GM12878 (cell line): ENCODE measurements at regions not wholly inside any gene's neighbourhood (a gene's known extent, or its start where the extent isn't known, plus 50 kb on each side); places are given as distances from the start of the nearest gene placed in this dataset.

Experiments used
- ATAC-seq: fragments of 200-7000 bp; cut with Tn5 transposase; 3 replicates; pipeline ENCODE4 v1.9.1; 2020; ENCODE audit warnings: mild to moderate bottlenecking, moderate library complexity
- BruUV-seq: library from RNA; stranded (reverse); fragments of 400-500 nt; replicated peaks from 2 replicates; lab custom pipeline; 2021; lab: Mats Ljungman, UMichigan
- CTCF ChIA-PET: fragments of 300-600 bp; sonication (Branson Sonifier 250); formaldehyde crosslinking; extraction: SDS; loops from one replicate; lab custom pipeline; 2021; ENCODE audit warnings: inconsistent platforms; lab: Yijun Ruan, JAX
- POLR2A ChIA-PET: fragments of 350-600 bp; formaldehyde crosslinking; extraction: SDS; loops from one replicate; lab custom pipeline; 2021; ENCODE audit warnings: inconsistent platforms; lab: Charles Lee
- RAD21 ChIA-PET: fragments of 300-600 bp; sonication (Branson Sonifier 250); formaldehyde crosslinking; loops from one replicate; lab custom pipeline; 2023; ENCODE audit warnings: antibody characterized with exemption; ENCODE audit not compliant: unreplicated experiment; lab: Charles Lee
- SMC1A ChIA-PET: fragments of 300-600 bp; sonication (Branson Sonifier 250); formaldehyde crosslinking; loops from one replicate; lab custom pipeline; 2023; ENCODE audit not compliant: unreplicated experiment, uncharacterized antibody; lab: Charles Lee
- DNase-seq: peaks from one replicate; pipeline ENCODE4 v3.0.0-alpha.2; 2011; ENCODE audit warnings: low read depth, low spot score
- FAIRE-seq: peaks from 3 replicates; lab custom pipeline; 2011; peaks lifted over from hg19 to GRCh38; lab: Jason Lieb, UNC
- H2AFZ ChIP-seq: 2 replicates; pipeline ENCODE4 v1.6.0; 2011; ENCODE audit warnings: low read depth, low read length, control low read depth; ENCODE audit not compliant: control insufficient read depth
- H3K27ac ChIP-seq: 2 replicates; pipeline ENCODE4 v1.5.1; 2011; ENCODE audit warnings: control low read depth; ENCODE audit not compliant: control insufficient read depth, insufficient read depth
- H3K27me3 ChIP-seq, 2 experiments: replicated peaks in 1 of 2; 2 replicates each; pipeline versions ENCODE4 v1.6.0 to v1.6.1; 2011; ENCODE audit warnings: low read length in 1 of 2; ENCODE audit not compliant: control insufficient read depth in 2 of 2, insufficient read depth in 2 of 2
- H3K36me3 ChIP-seq, 2 experiments: 2 replicates each; pipeline ENCODE4 v1.5.1; 2011; ENCODE audit warnings: low read length in 1 of 2; ENCODE audit not compliant: control insufficient read depth in 2 of 2, insufficient read depth in 2 of 2
- H3K4me1 ChIP-seq: 2 replicates; pipeline ENCODE4 v1.6.1; 2011; ENCODE audit warnings: mild to moderate bottlenecking, low read length, moderate library complexity, mixed read lengths; ENCODE audit not compliant: control insufficient read depth, insufficient read depth
- H3K4me2 ChIP-seq: 2 replicates; pipeline ENCODE4 v1.6.0; 2011; ENCODE audit warnings: control low read depth; ENCODE audit not compliant: control insufficient read depth, insufficient read depth
- H3K4me3 ChIP-seq: fragments of 200-600 bp; sonication (generic); 2 replicates; pipeline ENCODE4 v1.5.1; 2016
- H3K79me2 ChIP-seq: 2 replicates; pipeline ENCODE4 v1.6.0; 2011; ENCODE audit warnings: low read length; ENCODE audit not compliant: control insufficient read depth, insufficient read depth
- H3K9ac ChIP-seq: 2 replicates; pipeline ENCODE4 v1.8.0; 2011; ENCODE audit warnings: low read length, control low read depth, mixed read lengths; ENCODE audit not compliant: control insufficient read depth, insufficient read depth
- H3K9me3 ChIP-seq: replicated peaks from 3 replicates; pipeline ENCODE4 v1.5.1; 2011; ENCODE audit warnings: mild to moderate bottlenecking, low read length; ENCODE audit not compliant: control insufficient read depth, insufficient read depth
- H4K20me1 ChIP-seq: 2 replicates; pipeline ENCODE4 v1.6.0; 2011; ENCODE audit not compliant: control insufficient read depth, insufficient read depth
- ATF2 ChIP-seq: IDR thresholded peaks from 2 replicates; pipeline ENCODE4 v1.6.1; 2012; ENCODE audit warnings: low read length, inconsistent platforms
- CBFB ChIP-seq: IDR thresholded peaks from 2 replicates; pipeline ENCODE4 v1.6.1; 2016; ENCODE audit warnings: antibody characterized with exemption, low read depth
- CBX5 ChIP-seq: sonication (generic); IDR thresholded peaks from 2 replicates; pipeline ENCODE4 v1.6.1; 2016; ENCODE audit warnings: low read depth, moderate library complexity, mild to moderate bottlenecking, inconsistent platforms
- CREB1 ChIP-seq: IDR thresholded peaks from 2 replicates; pipeline ENCODE4 v1.6.1; 2012; ENCODE audit warnings: low read depth, mild to moderate bottlenecking, inconsistent platforms
- GABPA ChIP-seq: IDR thresholded peaks from 2 replicates; pipeline ENCODE4 v1.6.1; 2014; ENCODE audit warnings: antibody characterized with exemption, low read depth, mild to moderate bottlenecking, inconsistent platforms
- JUNB ChIP-seq: IDR thresholded peaks from 2 replicates; pipeline ENCODE4 v1.6.1; 2016; ENCODE audit warnings: antibody characterized with exemption, mild to moderate bottlenecking
- JUND ChIP-seq: IDR thresholded peaks from 2 replicates; pipeline ENCODE4 v1.6.1; 2012; ENCODE audit warnings: low read depth, mild to moderate bottlenecking, low read length, improper control_type of control experiment, moderate library complexity
- MTA2 ChIP-seq: fragments of 450-650 bp; IDR thresholded peaks from 2 replicates; pipeline ENCODE4 v1.6.1; 2016; ENCODE audit warnings: low read depth, mild to moderate bottlenecking, moderate library complexity
- POU2F2 ChIP-seq: IDR thresholded peaks from 3 replicates; pipeline ENCODE4 v1.6.1; 2011; ENCODE audit warnings: low read depth, mild to moderate bottlenecking, low read length, borderline replicate concordance
- RFX5 ChIP-seq: IDR thresholded peaks from 2 replicates; pipeline ENCODE4 v1.6.1; 2011; ENCODE audit warnings: low read depth, low read length, improper control_type of control experiment
- SIX5 ChIP-seq: IDR thresholded peaks from 2 replicates; pipeline ENCODE4 v1.6.1; 2011; ENCODE audit warnings: mild to moderate bottlenecking, low read depth, low read length, moderate library complexity; ENCODE audit not compliant: severe bottlenecking
- STAT1 ChIP-seq: fragments of 450-650 bp; conservative IDR thresholded peaks from 2 replicates; pipeline ENCODE4 v1.6.1; 2014; ENCODE audit warnings: antibody characterized with exemption, mild to moderate bottlenecking
- YBX1 ChIP-seq: fragments of 450-650 bp; IDR thresholded peaks from 2 replicates; pipeline ENCODE4 v1.6.1; 2016; ENCODE audit warnings: antibody characterized with exemption
- ZBTB33 ChIP-seq: fragments of 450-650 bp; IDR thresholded peaks from 2 replicates; pipeline ENCODE4 v1.6.1; 2017; ENCODE audit warnings: mild to moderate bottlenecking
- ZNF592 ChIP-seq: fragments of 450-650 bp; IDR thresholded peaks from 2 replicates; pipeline ENCODE4 v1.6.1; 2017; ENCODE audit warnings: mild to moderate bottlenecking, moderate library complexity
- ZZZ3 ChIP-seq: IDR thresholded peaks from 2 replicates; pipeline ENCODE4 v1.6.1; 2011; ENCODE audit warnings: low read depth; ENCODE audit not compliant: control insufficient read depth, insufficient read length
- WGBS: methylation state at CpG from one replicate; pipeline ENCODE4 v1.1.6; 2016; ENCODE audit warnings: low lambda C conversion rate; ENCODE audit not compliant: insufficient replicate concordance, insufficient coverage; ENCODE audit errors: missing lambda C conversion rate; 5-methylcytosine and 5-hydroxymethylcytosine counted together
- in situ Hi-C: fragments of 300-500 bp; cut with MboI; formaldehyde crosslinking; loops from 9 replicates; pipeline ENCODE4 v1.14.3; 2018; ENCODE audit warnings: mixed read lengths
- intact Hi-C: fragments of 100-400 bp; cut with micrococcal nuclease; formaldehyde crosslinking; loops from one replicate; pipeline ENCODE4 v1.14.2; 2022; ENCODE audit not compliant: unreplicated experiment
- TF ChIP-seq, protein P1 (sequence below): fragments of 450-650 bp; IDR thresholded peaks from 2 replicates; pipeline ENCODE4 v1.6.1; 2017; ENCODE audit warnings: low read depth, mild to moderate bottlenecking, moderate library complexity
- TF ChIP-seq, protein P2 (sequence below): IDR thresholded peaks from 2 replicates; pipeline ENCODE4 v1.6.1; 2012; ENCODE audit warnings: low read depth, low read length, improper control_type of control experiment

GRCh38 chr5:4226565-4226964 lies 630.9 kb downstream of the IRX1 start:
- FAIRE-seq, result no peak
- Histone ChIP-seq H2AFZ (no peak overlapping the region), H3K27me3 (no peaks in the 10 kb centered on the region), H3K4me2 (no peak overlapping the region), H3K4me1 (no peaks in the 10 kb centered on the region), H3K4me3 (no peak overlapping the region), H3K9ac (no peak overlapping the region), H3K36me3 (no peaks in the 10 kb centered on the region), H3K9me3 (no peaks in the 10 kb centered on the region; the same call in 2 of the 3 replicates), H3K79me2 (no peaks in the 10 kb centered on the region), H4K20me1 (no peaks in the 10 kb centered on the region), H3K27ac (no peak overlapping the region)
- DNase-seq, result no peak
- intact Hi-C loops (no loop called here), in situ Hi-C loops (no loop called here)
- POLR2A ChIA-PET, result no interaction called here
- SMC1A ChIA-PET, result no interaction called here
- RAD21 ChIA-PET, result no interaction called here
- no peak for ATAC-seq
- CTCF ChIA-PET, result no interaction called here
- WGBS, result 13% methylated on average over 5 of the region's 5 CpGs
- no TSS peak for BruUV-seq
- TF ChIP-seq, protein P1, sequence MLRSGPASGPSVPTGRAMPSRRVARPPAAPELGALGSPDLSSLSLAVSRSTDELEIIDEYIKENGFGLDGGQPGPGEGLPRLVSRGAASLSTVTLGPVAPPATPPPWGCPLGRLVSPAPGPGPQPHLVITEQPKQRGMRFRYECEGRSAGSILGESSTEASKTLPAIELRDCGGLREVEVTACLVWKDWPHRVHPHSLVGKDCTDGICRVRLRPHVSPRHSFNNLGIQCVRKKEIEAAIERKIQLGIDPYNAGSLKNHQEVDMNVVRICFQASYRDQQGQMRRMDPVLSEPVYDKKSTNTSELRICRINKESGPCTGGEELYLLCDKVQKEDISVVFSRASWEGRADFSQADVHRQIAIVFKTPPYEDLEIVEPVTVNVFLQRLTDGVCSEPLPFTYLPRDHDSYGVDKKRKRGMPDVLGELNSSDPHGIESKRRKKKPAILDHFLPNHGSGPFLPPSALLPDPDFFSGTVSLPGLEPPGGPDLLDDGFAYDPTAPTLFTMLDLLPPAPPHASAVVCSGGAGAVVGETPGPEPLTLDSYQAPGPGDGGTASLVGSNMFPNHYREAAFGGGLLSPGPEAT, result no peak
- no peak for TF ChIP-seq ATF2
- TF ChIP-seq CBX5, result no peak
- no peak for TF ChIP-seq GABPA
- TF ChIP-seq MTA2, result no peak
- no peak for TF ChIP-seq JUNB
- no peak for TF ChIP-seq JUND
- no peak for TF ChIP-seq STAT1
- no peak for TF ChIP-seq SIX5
- TF ChIP-seq, protein P2, sequence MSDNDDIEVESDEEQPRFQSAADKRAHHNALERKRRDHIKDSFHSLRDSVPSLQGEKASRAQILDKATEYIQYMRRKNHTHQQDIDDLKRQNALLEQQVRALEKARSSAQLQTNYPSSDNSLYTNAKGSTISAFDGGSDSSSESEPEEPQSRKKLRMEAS, result no peak
- no peak for TF ChIP-seq ZZZ3
- no peak for TF ChIP-seq RFX5
- no peak for TF ChIP-seq YBX1
- no peak for TF ChIP-seq ZNF592
- TF ChIP-seq CREB1, result no peak
- TF ChIP-seq CBFB, result no peak
- TF ChIP-seq ZBTB33, result no peak
- TF ChIP-seq POU2F2, result no peak
